ENCODE measurements at regions not wholly inside any gene's neighbourhood (a gene's known extent, or its start where the extent isn't known, plus 50 kb on each side); places are given as distances from the start of the nearest gene placed in this dataset.

DNA sequence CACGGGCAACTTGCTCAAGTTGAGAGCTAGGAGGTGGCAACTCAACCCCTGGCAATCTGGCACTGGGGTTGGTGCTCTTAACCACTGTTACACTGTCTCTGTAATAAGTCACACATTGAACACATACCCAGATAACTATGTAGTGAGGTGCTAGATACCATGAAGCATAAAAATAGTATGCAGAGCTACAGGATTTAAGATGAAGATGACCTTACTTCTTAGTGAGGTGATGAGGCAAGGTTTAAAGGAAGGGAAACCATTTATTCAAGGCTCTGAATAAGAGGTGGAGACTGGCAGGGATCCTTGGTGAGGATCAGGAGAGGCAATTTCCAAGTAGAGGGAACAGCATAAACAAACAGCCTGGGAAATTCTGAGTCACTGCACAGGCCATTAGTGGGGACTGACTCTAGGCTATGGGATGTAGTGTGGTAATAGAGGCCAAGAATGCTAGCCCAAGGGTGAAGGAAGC, 67.6 kb upstream of the NR3C1 start:
- TF ChIP-seq EZH2 (IDR thresholded peaks at IDR 0.05; ENCODE audit: low read length, missing control alignments): no peak
- TF ChIP-seq, protein P1, sequence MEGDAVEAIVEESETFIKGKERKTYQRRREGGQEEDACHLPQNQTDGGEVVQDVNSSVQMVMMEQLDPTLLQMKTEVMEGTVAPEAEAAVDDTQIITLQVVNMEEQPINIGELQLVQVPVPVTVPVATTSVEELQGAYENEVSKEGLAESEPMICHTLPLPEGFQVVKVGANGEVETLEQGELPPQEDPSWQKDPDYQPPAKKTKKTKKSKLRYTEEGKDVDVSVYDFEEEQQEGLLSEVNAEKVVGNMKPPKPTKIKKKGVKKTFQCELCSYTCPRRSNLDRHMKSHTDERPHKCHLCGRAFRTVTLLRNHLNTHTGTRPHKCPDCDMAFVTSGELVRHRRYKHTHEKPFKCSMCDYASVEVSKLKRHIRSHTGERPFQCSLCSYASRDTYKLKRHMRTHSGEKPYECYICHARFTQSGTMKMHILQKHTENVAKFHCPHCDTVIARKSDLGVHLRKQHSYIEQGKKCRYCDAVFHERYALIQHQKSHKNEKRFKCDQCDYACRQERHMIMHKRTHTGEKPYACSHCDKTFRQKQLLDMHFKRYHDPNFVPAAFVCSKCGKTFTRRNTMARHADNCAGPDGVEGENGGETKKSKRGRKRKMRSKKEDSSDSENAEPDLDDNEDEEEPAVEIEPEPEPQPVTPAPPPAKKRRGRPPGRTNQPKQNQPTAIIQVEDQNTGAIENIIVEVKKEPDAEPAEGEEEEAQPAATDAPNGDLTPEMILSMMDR (conservative IDR thresholded peaks at IDR 0.05 in 1 of 2, IDR thresholded peaks at IDR 0.05 in 1 of 2; ENCODE audit: low read depth in 1 of 2, low read length in 2 of 2): no peak
- no peak overlapping the region for H3K4me3 ChIP-seq (replicated peaks in 1 of 4; ENCODE audit: control extremely low read depth in 1 of 4, insufficient read depth in 1 of 4, low read depth in 3 of 4, low read length in 4 of 4)
- no peaks in the 10 kb centered on the region for H3K36me3 ChIP-seq (ENCODE audit: control insufficient read depth, insufficient read depth, low read length)
- peaks cover 11% of the 10 kb centered on the region for H3K4me1 ChIP-seq (ENCODE audit: control insufficient read depth, extremely low read depth, insufficient read depth, low read length)
- no peaks in the 10 kb centered on the region for H3K27me3 ChIP-seq (ENCODE audit: control insufficient read depth, insufficient read depth, low read length)
- H3K79me2 ChIP-seq (ENCODE audit: control insufficient read depth, insufficient read depth, low read length): no peaks in the 10 kb centered on the region
- DNase-seq (ENCODE audit: low read depth in 2 of 2): peak; percentile 62 to 78
- peak overlapping the region; percentile 62 for H3K27ac ChIP-seq (ENCODE audit: insufficient read depth, low read length)
- no peak overlapping the region for H3K9ac ChIP-seq (ENCODE audit: insufficient read depth, low read length)
- H3K4me2 ChIP-seq (ENCODE audit: extremely low read depth, insufficient read depth, low read length): no peak overlapping the region
- no peaks in the 10 kb centered on the region for H3K9me3 ChIP-seq (ENCODE audit: control insufficient read depth, insufficient read depth, low read depth, low read length)
- H2AFZ ChIP-seq (ENCODE audit: low read length): no peak overlapping the region
- no peaks in the 10 kb centered on the region for H4K20me1 ChIP-seq (ENCODE audit: control insufficient read depth, extremely low read depth, insufficient read depth, low read length)

DNA sequence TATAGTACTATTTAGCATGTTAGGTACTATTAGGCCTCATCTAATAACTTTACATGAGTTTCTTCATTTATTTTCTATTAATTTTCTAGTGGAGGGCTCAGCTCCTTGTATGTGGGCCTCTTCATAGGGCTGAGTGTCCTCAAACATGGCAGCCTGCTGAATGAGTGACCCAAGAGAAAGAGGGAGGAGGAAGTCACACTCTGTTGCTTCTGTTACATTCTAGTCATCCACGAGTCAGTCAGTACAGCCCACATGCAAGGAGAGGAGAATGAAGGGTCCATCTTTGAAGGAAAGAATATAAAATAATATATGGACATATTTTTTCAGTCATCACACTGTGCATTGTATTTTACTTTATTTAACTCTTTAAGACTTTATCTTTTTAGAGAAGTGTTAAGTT, 66.6 kb upstream of the NR3C1 start:
- TF ChIP-seq EZH2 (IDR thresholded peaks at IDR 0.05; ENCODE audit: low read length, missing control alignments): no peak
- Histone ChIP-seq H3K9me3 (ENCODE audit: control insufficient read depth, insufficient read depth, low read depth, low read length) (no peaks in the 10 kb centered on the region), H3K4me1 (ENCODE audit: control insufficient read depth, extremely low read depth, insufficient read depth, low read length) (peaks cover 11% of the 10 kb centered on the region), H3K9ac (ENCODE audit: insufficient read depth, low read length) (no peak overlapping the region), H3K79me2 (ENCODE audit: control insufficient read depth, insufficient read depth, low read length) (no peaks in the 10 kb centered on the region), H3K27ac (ENCODE audit: insufficient read depth, low read length) (no peak overlapping the region), H4K20me1 (ENCODE audit: control insufficient read depth, extremely low read depth, insufficient read depth, low read length) (no peaks in the 10 kb centered on the region), H3K27me3 (ENCODE audit: control insufficient read depth, insufficient read depth, low read length) (no peaks in the 10 kb centered on the region), H3K36me3 (ENCODE audit: control insufficient read depth, insufficient read depth, low read length) (no peaks in the 10 kb centered on the region), H3K4me3 (replicated peaks in 1 of 4; ENCODE audit: control extremely low read depth in 1 of 4, insufficient read depth in 1 of 4, low read depth in 3 of 4, low read length in 4 of 4) (no peak overlapping the region), H3K4me2 (ENCODE audit: extremely low read depth, insufficient read depth, low read length) (no peak overlapping the region), H2AFZ (ENCODE audit: low read length) (no peak overlapping the region)
- DNase-seq (ENCODE audit: low read depth in 2 of 2): no peak

DNA sequence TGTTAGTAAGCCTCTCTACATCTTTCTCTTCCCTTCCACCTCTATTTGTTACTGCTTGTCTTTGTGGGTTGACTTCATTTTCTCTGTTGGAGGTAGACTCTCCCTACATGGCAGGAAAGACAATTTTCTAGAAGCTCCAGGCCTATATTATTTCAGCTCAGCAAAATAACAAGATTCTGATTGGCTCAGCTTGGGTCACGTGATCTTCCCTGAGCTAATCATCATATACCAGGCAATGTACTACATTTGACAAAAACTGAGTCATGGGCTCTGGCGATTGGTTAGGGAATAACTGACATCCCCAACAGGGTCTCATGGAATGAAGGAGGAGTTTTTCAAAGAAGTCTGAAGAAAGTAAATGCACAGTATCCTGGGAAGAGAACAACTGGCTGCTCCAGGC, 65.6 kb upstream of the NR3C1 start:
- H4K20me1 ChIP-seq (ENCODE audit: control insufficient read depth, extremely low read depth, insufficient read depth, low read length): no peaks in the 10 kb centered on the region
- H3K27ac ChIP-seq (ENCODE audit: insufficient read depth, low read length): no peak overlapping the region
- H3K79me2 ChIP-seq (ENCODE audit: control insufficient read depth, insufficient read depth, low read length): no peaks in the 10 kb centered on the region
- peaks cover 11% of the 10 kb centered on the region for H3K4me1 ChIP-seq (ENCODE audit: control insufficient read depth, extremely low read depth, insufficient read depth, low read length)
- DNase-seq (ENCODE audit: low read depth in 2 of 2): no peak
- no peaks in the 10 kb centered on the region for H3K9me3 ChIP-seq (ENCODE audit: control insufficient read depth, insufficient read depth, low read depth, low read length)
- no peaks in the 10 kb centered on the region for H3K27me3 ChIP-seq (ENCODE audit: control insufficient read depth, insufficient read depth, low read length)
- H3K9ac ChIP-seq (ENCODE audit: insufficient read depth, low read length): no peak overlapping the region
- no peaks in the 10 kb centered on the region for H3K36me3 ChIP-seq (ENCODE audit: control insufficient read depth, insufficient read depth, low read length)
- H3K4me2 ChIP-seq (ENCODE audit: extremely low read depth, insufficient read depth, low read length): no peak overlapping the region
- no peak overlapping the region for H2AFZ ChIP-seq (ENCODE audit: low read length)
- no peak for TF ChIP-seq EZH2 (IDR thresholded peaks at IDR 0.05; ENCODE audit: low read length, missing control alignments)
- TF ChIP-seq, protein P1 (conservative IDR thresholded peaks at IDR 0.05 in 1 of 2, IDR thresholded peaks at IDR 0.05 in 1 of 2; ENCODE audit: low read depth in 1 of 2, low read length in 2 of 2): no peak
- no peak overlapping the region for H3K4me3 ChIP-seq (replicated peaks in 1 of 4; ENCODE audit: control extremely low read depth in 1 of 4, insufficient read depth in 1 of 4, low read depth in 3 of 4, low read length in 4 of 4)

All from fibroblast of lung (primary cell).